ENCODE measurements at regions not wholly inside any gene's neighbourhood (a gene's known extent, or its start where the extent isn't known, plus 50 kb on each side); places are given as distances from the start of the nearest gene placed in this dataset.

DNA sequence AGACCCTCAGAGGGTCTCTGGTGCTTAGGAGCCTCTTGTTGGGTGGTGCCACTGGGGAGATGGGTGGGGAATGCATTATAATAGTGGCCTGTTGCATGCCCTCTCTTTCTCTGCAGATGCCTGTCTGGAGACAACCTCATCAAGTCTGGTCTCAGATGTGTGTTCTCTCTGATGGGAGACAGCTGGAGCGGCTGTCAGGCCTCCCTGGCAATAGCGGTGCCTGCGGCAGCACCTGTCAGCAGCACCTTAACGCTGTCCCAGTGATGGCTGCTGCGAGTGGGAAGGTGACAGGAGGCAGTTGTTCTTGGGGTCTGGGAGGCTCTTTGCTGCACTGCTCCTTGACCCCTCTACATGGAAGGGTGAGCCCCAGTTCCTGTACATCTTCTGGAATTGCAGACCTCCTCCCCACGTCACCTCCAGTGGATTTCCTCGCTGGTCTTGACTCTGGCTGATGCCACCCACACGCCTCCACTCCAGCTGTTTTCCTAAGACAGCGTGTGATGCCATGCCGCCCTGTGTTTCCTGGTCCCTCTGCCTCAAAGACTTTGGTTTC is 63.3 kb upstream of the BLCAP start:
- H4K5ac ChIP-seq (ENCODE audit: insufficient read length, low read depth, low read length) = no peak overlapping the region
- H3K18ac ChIP-seq (ENCODE audit: extremely low read depth, low read length) = no peak overlapping the region
- no peak overlapping the region for H2AK5ac ChIP-seq (ENCODE audit: low read depth, low read length)
- no peak overlapping the region for H2BK15ac ChIP-seq (ENCODE audit: low read length)
- no peak overlapping the region for H3K9ac ChIP-seq (replicated peaks in 1 of 4; ENCODE audit: extremely low read depth in 1 of 4, low read depth in 3 of 4, low read length in 3 of 4)
- H3K36me3 ChIP-seq (ENCODE audit: control insufficient read depth in 2 of 4, insufficient read depth in 4 of 4, low read length in 3 of 4) = no peaks in the 10 kb centered on the region; a peak in 1 of 8 replicates
- H4K91ac ChIP-seq (replicated peaks; ENCODE audit: insufficient read length, low read length) = no peak overlapping the region
- no peak overlapping the region for H2BK120ac ChIP-seq (replicated peaks; ENCODE audit: low read depth, low read length)
- no peaks in the 10 kb centered on the region for H3K79me1 ChIP-seq (ENCODE audit: low read depth, low read length)
- no peak overlapping the region for H2BK12ac ChIP-seq (ENCODE audit: low read depth, low read length)
- H3K27ac ChIP-seq (ENCODE audit: low read depth, low read length) = no peak overlapping the region
- no peak overlapping the region for H3K4me2 ChIP-seq (ENCODE audit: insufficient read depth in 1 of 2, low read depth in 2 of 2, low read length in 2 of 2)
- no peak overlapping the region for H3K4ac ChIP-seq (replicated peaks; ENCODE audit: insufficient read length, low read depth, low read length)
- no peaks in the 10 kb centered on the region for H3K27me3 ChIP-seq (replicated peaks in 1 of 4; ENCODE audit: control insufficient read depth in 3 of 4, extremely low read depth in 1 of 4, insufficient read depth in 3 of 4, low read length in 3 of 4)
- no peak overlapping the region for H3K23ac ChIP-seq (ENCODE audit: insufficient read length)
- H3K23me2 ChIP-seq (ENCODE audit: low read depth, low read length) = no peaks in the 10 kb centered on the region
- ChIA-PET CTCF (ENCODE audit: partially characterized antibody) (interaction anchor here (0.5 to 1.4 kb wide), 4 partner anchors 25 to 327 kb away, joined by 3 to 4 read pairs (median 4); no protein-coding TSS in a partner anchor), POLR2A (ENCODE audit: partially characterized antibody) (no interaction called here)
- H4K8ac ChIP-seq (ENCODE audit: extremely low read depth, insufficient read depth, low read length) = no peak overlapping the region
- H2BK20ac ChIP-seq (ENCODE audit: low read length) = no peak overlapping the region
- no peak overlapping the region; the same call in 1 of the 2 replicates for H2BK5ac ChIP-seq (ENCODE audit: low read depth, low read length)
- no peaks in the 10 kb centered on the region for H3K79me2 ChIP-seq (ENCODE audit: control insufficient read depth in 1 of 2, insufficient read depth in 2 of 2, low read length in 2 of 2)
- TF ChIP-seq JUN (IDR thresholded peaks at IDR 0.05; ENCODE audit: low read depth, low read length) (no peak), GABPA (IDR thresholded peaks at IDR 0.05; ENCODE audit: borderline replicate concordance, insufficient read depth, low read length) (no peak), ATF3 (IDR thresholded peaks at IDR 0.05; ENCODE audit: insufficient read depth, low read depth, low read length) (no peak)
- no peak overlapping the region for H3K56ac ChIP-seq (replicated peaks; ENCODE audit: insufficient read length, low read depth, low read length)
- no peaks in the 10 kb centered on the region for H3K4me1 ChIP-seq (replicated peaks in 1 of 4; ENCODE audit: control insufficient read depth in 3 of 4, insufficient read depth in 4 of 4, low read length in 3 of 4)
- no peaks in the 10 kb centered on the region for H4K20me1 ChIP-seq (replicated peaks in 1 of 2; ENCODE audit: control insufficient read depth in 1 of 2, insufficient read depth in 2 of 2, low read length in 2 of 2)
- FAIRE-seq (no peak), DNase-seq (ENCODE audit: low read depth in 1 of 2, low spot score in 2 of 2) (no peak)
- no peak overlapping the region for H3K4me3 ChIP-seq (ENCODE audit: extremely low read depth in 1 of 4, insufficient read depth in 2 of 4, low read depth in 3 of 4, low read length in 4 of 4)
- H2AFZ ChIP-seq (ENCODE audit: low read length) = no peak overlapping the region
- no peak overlapping the region for H3K14ac ChIP-seq (ENCODE audit: insufficient read length)
- 93% methylated on average over 10 of the region's 10 CpGs; no CpG with 5 or more reads in 1 of the 2 experiments for WGBS, 2 experiments (ENCODE audit: extremely low coverage in 1 of 2, insufficient coverage in 1 of 2, insufficient read length in 1 of 2, insufficient replicate concordance in 2 of 2, low coverage in 1 of 2, low lambda C conversion rate in 2 of 2, missing lambda C conversion rate in 1 of 2)
- no peaks in the 10 kb centered on the region for H3K9me3 ChIP-seq (ENCODE audit: insufficient read depth in 2 of 2, low read depth in 1 of 2, low read length in 1 of 2)

Data from H1 (cell line).